ENCODE measurements at regions not wholly inside any gene's neighbourhood (a gene's known extent, or its start where the extent isn't known, plus 50 kb on each side); places are given as distances from the start of the nearest gene placed in this dataset.

DNA sequence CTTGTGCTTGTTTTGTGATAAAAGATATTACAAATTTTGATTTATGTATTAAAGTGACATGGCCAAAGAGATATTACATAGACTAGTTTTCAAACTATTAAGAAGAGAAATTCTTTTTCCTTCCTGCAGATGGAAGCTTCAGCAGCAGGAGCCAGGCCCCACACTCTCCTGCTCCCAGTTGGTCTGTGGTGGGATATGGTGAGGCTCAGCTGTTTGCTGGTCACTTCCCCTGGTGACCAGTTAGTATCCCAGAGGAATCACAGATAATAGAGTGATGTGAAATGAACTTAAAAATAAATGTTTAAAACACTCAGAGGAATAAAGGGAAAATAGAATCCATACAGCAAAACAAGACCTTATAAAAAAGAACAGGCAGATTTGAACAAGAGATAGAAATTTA, 154.7 kb downstream of the KTN1 start:
- no peak for DNase-seq

- DNase-seq, result no peak
Observed at GRCh38 chr14:55739967-55740648, 160.1 kb downstream of the KTN1 start.

DNA sequence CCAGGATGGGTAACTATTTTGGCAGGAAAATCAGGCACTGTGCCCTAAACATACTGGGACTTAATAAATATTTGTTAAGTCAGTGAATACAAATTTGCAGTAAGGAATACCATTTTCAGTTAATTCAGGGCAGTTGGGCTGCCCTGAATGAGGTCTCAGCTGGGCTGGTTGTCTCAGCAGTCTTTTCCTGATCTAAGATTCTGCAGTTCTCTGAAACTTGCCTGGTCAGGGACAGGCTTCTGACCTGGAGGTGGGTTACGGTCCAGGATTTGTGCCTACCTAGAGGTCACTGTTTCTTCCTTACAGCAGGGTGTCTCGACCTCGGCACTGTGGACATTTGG, 160.6 kb downstream of the KTN1 start:
- no peak for DNase-seq

DNA sequence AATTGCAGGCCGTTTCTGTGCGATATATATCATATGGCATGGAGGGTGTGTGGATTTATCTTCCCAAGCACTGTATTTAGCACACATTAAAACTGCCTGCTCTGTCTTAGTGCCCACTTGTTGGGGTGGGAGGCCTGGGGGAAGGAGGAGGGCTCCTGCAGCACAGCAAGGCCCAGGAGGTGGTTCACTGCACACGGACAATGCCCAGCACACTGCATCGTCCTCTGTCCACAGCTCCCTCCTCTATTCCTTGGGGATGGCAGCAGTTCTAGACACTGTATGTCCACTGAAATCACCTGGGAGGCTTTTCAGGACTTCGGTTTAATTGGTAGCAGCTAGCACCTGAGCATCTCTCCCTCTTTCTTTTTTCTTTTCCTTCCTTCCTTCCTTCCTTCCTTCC, 161.2 kb downstream of the KTN1 start:
- no peak for DNase-seq

DNA sequence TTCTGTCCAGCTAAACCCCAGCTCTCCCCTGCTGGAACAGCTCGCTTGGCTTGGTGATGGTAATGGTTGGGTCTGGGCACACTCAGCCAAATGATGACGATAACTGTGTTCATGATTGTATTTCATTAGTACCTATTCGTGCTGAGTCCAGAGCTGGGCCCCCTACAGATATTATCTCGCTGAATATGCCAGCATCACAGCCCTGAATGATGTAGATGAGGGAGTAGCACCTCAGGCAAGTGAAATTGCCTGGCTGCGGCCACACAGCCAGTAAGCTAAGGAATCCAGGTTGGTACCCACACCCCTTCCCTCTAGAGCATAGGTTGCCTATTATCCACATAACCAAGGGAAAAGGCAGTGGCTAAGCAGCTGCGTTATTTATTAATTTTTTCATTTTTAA, 163.5 kb downstream of the KTN1 start:
- no peak for DNase-seq

- no peak for DNase-seq
Observed at GRCh38 chr14:55744321-55744720, 164.3 kb downstream of the KTN1 start.

DNA sequence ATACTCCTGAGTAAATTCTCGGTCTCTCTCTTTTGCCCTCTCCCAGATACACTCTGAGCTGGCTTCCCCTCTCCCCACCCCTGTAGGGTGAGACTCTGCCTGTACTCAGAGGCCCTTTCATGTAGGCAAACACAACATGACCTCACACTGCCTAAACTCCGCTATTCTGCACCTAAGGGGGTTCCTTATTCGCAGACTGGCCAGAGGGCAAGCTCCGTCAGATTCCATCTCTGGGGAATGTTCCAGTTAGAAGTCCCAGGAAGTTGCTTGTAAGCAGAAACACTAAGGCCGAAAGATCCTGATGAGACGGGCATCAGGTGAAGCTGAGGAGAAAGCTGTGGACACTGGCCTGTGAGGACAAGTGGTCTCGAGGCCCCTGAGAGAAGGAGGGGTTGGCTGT, 165.9 kb downstream of the KTN1 start:
- no peak for DNase-seq

DNA sequence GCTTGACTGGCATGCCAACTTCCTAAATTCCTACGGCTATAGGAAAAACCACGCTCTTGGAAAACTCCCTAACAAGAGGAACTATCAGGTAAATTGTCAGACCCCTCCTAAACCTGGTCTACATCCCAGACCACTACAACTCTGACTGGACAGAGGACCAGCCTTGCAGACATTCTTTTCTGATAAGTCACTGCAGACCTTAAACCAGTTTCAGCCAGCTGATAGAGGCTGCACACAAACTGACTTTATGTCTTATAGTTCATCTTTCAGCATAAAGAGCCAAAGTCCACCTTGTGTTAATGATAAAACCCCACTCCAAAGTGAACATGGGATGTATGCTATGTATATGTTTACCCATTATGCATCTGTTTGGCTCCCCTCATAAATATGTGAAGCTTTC, 166.6 kb downstream of the KTN1 start:
- DNase-seq, result no peak

GRCh38 chr14:55747186-55747585, 167.2 kb downstream of the KTN1 start:
- DNase-seq, result no peak

DNA sequence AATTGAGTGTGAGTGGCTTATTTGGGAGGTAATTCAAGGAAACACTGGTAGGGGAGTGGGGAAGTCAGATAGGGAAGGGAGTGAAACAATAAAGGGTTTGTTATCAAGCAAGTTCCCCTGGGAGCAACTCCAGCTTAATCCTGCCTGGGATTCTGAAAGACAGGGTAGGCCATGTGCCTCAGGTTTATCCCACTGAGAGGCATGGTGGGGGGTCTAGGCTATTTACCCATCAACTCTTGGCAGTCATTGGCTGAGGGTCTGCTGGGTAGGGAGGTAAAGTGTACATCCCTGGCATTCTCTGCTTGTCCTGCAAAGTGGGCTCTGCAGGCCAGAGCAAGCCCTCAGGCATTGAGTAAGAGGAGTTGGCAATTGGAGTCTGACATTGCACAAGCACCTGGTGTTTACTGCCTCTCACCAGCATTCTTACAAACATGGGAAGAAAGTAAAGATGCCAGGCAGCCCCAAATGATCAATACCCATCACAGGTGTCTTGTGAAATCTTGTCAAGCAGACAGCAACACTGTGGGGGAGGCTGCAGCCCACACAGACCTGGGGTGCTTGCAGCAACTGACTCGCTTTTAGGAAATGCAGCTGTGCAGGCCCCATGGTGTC, 169.3 kb downstream of the KTN1 start:
- DNase-seq, result no peak

DNA sequence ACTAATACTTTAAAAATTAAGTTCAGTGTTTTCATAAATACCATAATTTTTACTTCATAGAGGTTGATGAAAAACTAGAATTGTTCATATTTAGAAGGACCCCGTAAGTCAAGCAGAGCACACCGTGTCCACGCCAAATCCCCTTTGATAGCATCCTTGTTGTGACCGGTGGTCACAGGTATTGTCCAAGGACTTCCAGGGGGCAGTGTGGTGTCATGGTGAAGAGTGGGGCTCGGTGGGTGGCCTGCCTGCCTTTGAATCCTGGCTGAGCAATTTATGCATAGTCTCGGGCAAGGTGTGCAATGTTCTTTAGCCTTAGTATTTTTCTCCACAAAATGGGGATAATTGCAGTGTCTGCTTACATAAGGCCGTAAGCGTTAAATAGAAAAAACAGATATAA, 169.9 kb downstream of the KTN1 start:
- no peak for DNase-seq

DNA sequence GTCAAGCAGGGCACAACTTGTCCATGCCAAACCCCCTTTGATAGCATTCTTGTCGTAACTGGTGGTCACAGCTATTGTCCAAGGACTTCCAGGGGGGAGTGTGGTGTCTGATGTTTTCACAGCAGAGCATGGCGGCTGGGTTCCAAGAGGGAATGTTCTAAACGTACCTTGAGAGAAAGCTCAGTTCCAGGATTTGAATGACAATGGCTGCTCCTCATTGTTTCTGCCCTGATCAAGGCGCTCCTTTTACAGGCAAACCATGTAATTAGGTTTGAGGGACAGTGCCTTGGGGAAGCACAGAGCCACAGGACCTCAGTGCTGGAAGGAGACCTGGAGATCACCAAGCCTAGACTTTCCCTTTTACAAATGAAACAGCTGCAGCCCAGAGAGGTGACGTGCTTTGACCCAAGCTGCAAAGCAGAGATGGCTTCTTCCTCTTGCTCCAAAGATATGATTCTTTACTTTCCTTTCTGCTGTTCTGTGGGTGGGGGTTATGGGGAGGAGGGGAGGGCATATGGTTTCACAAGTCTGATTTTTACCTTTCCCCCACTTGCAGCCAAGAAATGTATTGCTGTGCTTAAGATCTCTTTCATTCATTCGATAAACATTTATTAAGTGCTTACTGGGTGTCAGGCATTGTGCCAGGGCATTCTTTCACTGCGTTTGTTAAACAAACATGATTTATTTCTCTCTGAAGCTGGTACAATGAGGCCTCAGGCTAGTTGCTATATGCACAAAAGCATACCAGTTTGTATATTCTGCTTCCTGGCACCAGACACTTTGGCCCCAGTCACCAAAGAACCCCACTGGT, 172.8 kb downstream of the KTN1 start:
- no peak for DNase-seq

- DNase-seq, result no peak
Observed at GRCh38 chr14:55754471-55754870, 174.5 kb downstream of the KTN1 start.

GRCh38 chr14:55754871-55755270, 174.9 kb downstream of the KTN1 start:
- no peak for DNase-seq

GRCh38 chr14:55756078-55756477, 176.1 kb downstream of the KTN1 start:
- no peak for DNase-seq

GRCh38 chr14:55756557-55756956, 176.6 kb downstream of the KTN1 start:
- DNase-seq, result no peak

GRCh38 chr14:55758796-55759195, 178.8 kb downstream of the KTN1 start:
- no peak for DNase-seq

GRCh38 chr14:55760789-55761566, 181.0 kb downstream of the KTN1 start:
- DNase-seq, result no peak

- DNase-seq, result no peak
Observed at GRCh38 chr14:55761651-55762050, 181.6 kb downstream of the KTN1 start.

DNA sequence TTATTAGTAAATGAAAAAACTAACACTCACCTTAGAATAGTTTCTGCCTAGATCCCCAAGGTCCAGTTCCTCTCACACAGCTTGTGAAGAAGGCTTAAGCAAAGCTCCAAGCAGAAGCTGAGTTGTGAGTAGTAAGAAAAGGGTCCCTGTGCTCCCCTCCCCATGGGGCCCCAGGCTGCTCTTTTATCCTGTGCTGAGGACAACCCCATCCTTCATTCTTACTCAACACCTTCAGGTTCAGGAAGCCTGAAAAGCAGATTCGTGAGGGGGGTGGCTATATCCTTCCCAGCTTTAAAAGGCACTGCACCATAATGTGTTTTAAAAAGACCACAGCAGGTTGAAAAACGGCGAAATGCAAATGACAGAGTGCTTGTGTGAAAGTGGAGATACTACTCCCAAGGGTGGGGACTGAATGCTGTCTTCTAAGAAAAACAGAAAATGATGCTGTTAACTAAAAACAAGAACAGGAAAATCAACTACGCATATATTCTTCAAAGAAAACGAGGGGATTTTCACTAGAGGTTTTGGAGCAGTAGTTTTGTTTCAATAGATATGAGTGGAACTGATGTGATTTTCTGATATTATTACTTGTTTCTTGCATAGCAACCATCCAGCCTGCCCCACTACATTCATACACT, 182.7 kb downstream of the KTN1 start:
- no peak for DNase-seq

DNA sequence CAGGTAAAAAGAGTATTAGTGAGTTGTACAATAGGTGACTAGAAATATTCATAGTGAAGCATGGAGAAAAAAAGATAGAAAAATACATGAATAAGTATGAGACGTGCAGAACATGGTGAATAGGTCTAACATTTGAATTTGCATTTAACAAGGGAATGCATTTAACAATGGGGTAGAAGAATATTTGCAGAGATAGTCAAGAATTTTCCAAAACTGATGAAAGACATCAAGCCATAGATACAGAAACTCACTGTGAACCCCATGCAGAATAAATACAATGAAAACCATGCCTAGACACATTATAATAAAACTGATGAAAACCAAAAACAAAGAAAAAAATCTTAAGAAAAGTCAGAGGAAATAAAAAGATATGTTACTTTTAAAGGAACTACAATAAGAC, 184.8 kb downstream of the KTN1 start:
- no peak for DNase-seq

GRCh38 chr14:55766071-55766470, 186.1 kb downstream of the KTN1 start:
- no peak for DNase-seq

DNA sequence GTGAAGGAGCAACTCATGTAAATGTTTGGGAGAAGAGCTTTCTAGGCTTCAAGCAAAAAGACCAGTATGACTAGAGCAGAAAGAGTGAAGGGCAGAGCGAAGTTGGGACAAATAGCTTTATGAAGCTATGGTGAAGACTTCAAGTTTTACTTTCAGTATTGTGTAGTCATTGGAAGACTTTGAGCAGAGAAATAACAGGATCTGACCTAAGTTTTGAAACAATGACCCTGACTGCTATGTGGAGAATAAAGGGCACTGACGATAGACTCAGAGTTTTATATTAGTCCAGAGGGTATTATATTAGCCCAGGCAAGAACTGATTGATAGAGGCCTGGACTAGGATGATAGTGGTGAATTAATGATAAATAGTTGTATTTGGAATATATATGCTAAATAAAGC, 187.3 kb downstream of the KTN1 start:
- DNase-seq, result no peak

Data from bone marrow (tissue), 2 donors.